Left lung (tissue), 4 donors: ENCODE measurements at regions not wholly inside any gene's neighbourhood (a gene's known extent, or its start where the extent isn't known, plus 50 kb on each side); places are given as distances from the start of the nearest gene placed in this dataset.

Source experiments
- ATAC-seq: fragments of 200-7000 bp; cut with Tn5 transposase; one replicate; pipeline ENCODE4 v1.9.1; 2020; ENCODE audit warnings: moderate library complexity
- DNase-seq, 4 donors: peaks; one replicate each; pipeline ENCODE4 v3.0.0-alpha.2; 2013 to 2020
- H3K27ac ChIP-seq, 2 donors: fragments of 200-600 bp; sonication (generic) in 1 of 2; one replicate each; pipeline versions ENCODE4 v1.5.0 to v1.8.0; 2020 to 2021
- H3K27me3 ChIP-seq, 2 donors: fragments of 200-600 bp; sonication (generic) in 1 of 2; one replicate each; pipeline versions ENCODE4 v1.5.0 to v1.8.0; 2020 to 2021
- H3K36me3 ChIP-seq, 2 donors: fragments of 200-600 bp; sonication (generic) in 1 of 2; one replicate each; pipeline versions ENCODE4 v1.5.0 to v1.8.0; 2020 to 2021
- H3K4me1 ChIP-seq, 2 donors: fragments of 200-600 bp; one replicate each; pipeline ENCODE4 v1.8.0; 2021
- H3K4me3 ChIP-seq, 2 donors: fragments of 200-600 bp; sonication (generic) in 1 of 2; one replicate each; pipeline versions ENCODE4 v1.5.0 to v1.8.0; 2020 to 2021; ENCODE audit warnings: mild to moderate bottlenecking in 1 of 2
- H3K9me3 ChIP-seq, 2 donors: fragments of 200-600 bp; sonication (generic) in 1 of 2; one replicate each; pipeline versions ENCODE4 v1.5.0 to v1.8.0; 2020 to 2021
- CTCF ChIP-seq, 2 donors: fragments of 200-600 bp; sonication (generic) in 1 of 2; IDR thresholded peaks; one replicate each; pipeline versions ENCODE4 v1.5.0 to v1.8.0; 2021; ENCODE audit warnings: antibody characterized with exemption in 2 of 2
- intact Hi-C, 2 donors: fragments of 100-400 bp; cut with DNase I; formaldehyde crosslinking; loops; one replicate each; pipeline versions ENCODE4 v1.11.2 to v1.14.2; 2022
- donor health status: DM: no; HTN: yes; CAD: no.
- donor health status: DM: no; HTN: no; CAD: no.

GRCh38 chr12:115387467-115387901, 703.5 kb upstream of the TBX3 start:
- no peak overlapping the region for H3K27ac ChIP-seq
- H3K9me3 ChIP-seq = no peaks in the 10 kb centered on the region
- DNase-seq (no peak), ATAC-seq (no peak)
- no peaks in the 10 kb centered on the region for H3K27me3 ChIP-seq
- no peaks in the 10 kb centered on the region for H3K4me1 ChIP-seq
- H3K4me3 ChIP-seq = no peak overlapping the region
- intact Hi-C loops = no loop called here
- no peaks in the 10 kb centered on the region for H3K36me3 ChIP-seq
- TF ChIP-seq CTCF (IDR thresholded peaks at IDR 0.05) = no peak

- H3K4me1 ChIP-seq = no peaks in the 10 kb centered on the region
- no peaks in the 10 kb centered on the region for H3K36me3 ChIP-seq
- H3K9me3 ChIP-seq = no peaks in the 10 kb centered on the region
- DNase-seq = no peak
- no peak for ATAC-seq
- intact Hi-C loops = no loop called here
- no peaks in the 10 kb centered on the region for H3K27me3 ChIP-seq
- H3K4me3 ChIP-seq = no peak overlapping the region
- H3K27ac ChIP-seq = no peak overlapping the region
- TF ChIP-seq CTCF (IDR thresholded peaks at IDR 0.05) = no peak
These were observed 703.0 kb upstream of the TBX3 start for GRCh38 chr12:115386946-115387345.

GRCh38 chr12:115385141-115385540, 701.2 kb upstream of the TBX3 start:
- Histone ChIP-seq H3K27me3 (no peaks in the 10 kb centered on the region), H3K4me1 (no peaks in the 10 kb centered on the region), H3K9me3 (no peaks in the 10 kb centered on the region), H3K36me3 (no peaks in the 10 kb centered on the region), H3K4me3 (no peak overlapping the region), H3K27ac (no peak overlapping the region)
- ATAC-seq (no peak), DNase-seq (no peak)
- no peak for TF ChIP-seq CTCF (IDR thresholded peaks at IDR 0.05)
- intact Hi-C loops = no loop called here

- ATAC-seq (no peak), DNase-seq (no peak)
- no peaks in the 10 kb centered on the region for H3K4me1 ChIP-seq
- intact Hi-C loops = no loop called here
- no peaks in the 10 kb centered on the region for H3K9me3 ChIP-seq
- no peak overlapping the region for H3K27ac ChIP-seq
- no peak for TF ChIP-seq CTCF (IDR thresholded peaks at IDR 0.05)
- H3K27me3 ChIP-seq = no peaks in the 10 kb centered on the region
- no peaks in the 10 kb centered on the region for H3K36me3 ChIP-seq
- H3K4me3 ChIP-seq = no peak overlapping the region
These were observed 700.4 kb upstream of the TBX3 start for GRCh38 chr12:115384391-115384790.

GRCh38 chr12:115383668-115384067, 699.7 kb upstream of the TBX3 start:
- Histone ChIP-seq H3K27me3 (no peaks in the 10 kb centered on the region), H3K27ac (no peak overlapping the region), H3K9me3 (no peaks in the 10 kb centered on the region), H3K4me3 (no peak overlapping the region), H3K36me3 (no peaks in the 10 kb centered on the region), H3K4me1 (no peaks in the 10 kb centered on the region)
- no peak for TF ChIP-seq CTCF (IDR thresholded peaks at IDR 0.05)
- ATAC-seq = peak; percentile 69
- peak in 1 of 4 donors; percentile 36 for DNase-seq
- intact Hi-C loops = no loop called here
